Activated CD4-positive, alpha-beta T cell treated with anti-CD3 and anti-CD28 coated beads, Interleukin-2, amount 10 ng/mL, durations not matched to agents 7 days and 5 days (primary cell): ENCODE measurements at regions not wholly inside any gene's neighbourhood (a gene's known extent, or its start where the extent isn't known, plus 50 kb on each side); places are given as distances from the start of the nearest gene placed in this dataset.

Experiments
- CTCF ChIA-PET: fragments of 350-600 bp; sonication (Branson Sonifier 250); formaldehyde crosslinking; loops from one replicate; lab custom pipeline; 2021; ENCODE audit warnings: antibody characterized with exemption; lab: Charles Lee
- POLR2A ChIA-PET: fragments of 350-600 bp; sonication (Branson Sonifier 250); formaldehyde crosslinking; loops from one replicate; lab custom pipeline; 2021; ENCODE audit warnings: antibody characterized with exemption; lab: Charles Lee
- DNase-seq: peaks from one replicate; pipeline ENCODE4 v3.0.0-alpha.2; 2020
- H3K27ac Mint-ChIP-seq: one replicate; pipeline ENCODE4 v1.8.0; 2021; ENCODE audit warnings: mild to moderate bottlenecking, moderate library complexity, mixed read lengths
- H3K27me3 Mint-ChIP-seq: one replicate; pipeline ENCODE4 v1.8.0; 2021; ENCODE audit warnings: mixed read lengths
- H3K36me3 Mint-ChIP-seq: one replicate; pipeline ENCODE4 v1.8.0; 2021; ENCODE audit warnings: low read depth, mixed read lengths
- H3K4me1 Mint-ChIP-seq: one replicate; pipeline ENCODE4 v1.8.0; 2021; ENCODE audit warnings: mixed read lengths
- H3K4me3 Mint-ChIP-seq: one replicate; pipeline ENCODE4 v1.8.0; 2021; ENCODE audit warnings: mild to moderate bottlenecking, moderate library complexity, mixed read lengths
- H3K9me3 Mint-ChIP-seq: one replicate; pipeline ENCODE4 v1.8.0; 2021; ENCODE audit warnings: mixed read lengths

DNA sequence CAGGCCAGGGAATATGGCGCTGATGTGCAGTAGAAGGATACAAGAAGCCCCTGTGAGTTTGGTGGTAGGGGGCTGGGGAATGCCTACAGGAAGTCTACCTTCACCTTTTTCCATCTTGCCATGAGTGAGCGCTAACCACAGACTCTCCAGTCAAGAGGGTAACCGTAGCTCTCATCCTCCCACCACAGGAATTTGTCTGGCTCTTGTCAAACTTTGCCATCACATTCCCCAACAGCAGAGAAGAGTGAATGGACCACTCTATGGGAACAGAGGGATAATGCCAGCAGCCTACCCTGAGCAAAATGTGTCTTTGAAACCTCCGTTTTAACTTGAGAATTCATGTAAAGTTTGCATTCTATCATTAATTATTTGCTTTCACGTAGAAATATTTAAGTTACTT is 168.3 kb downstream of the NRP2 start:
- peaks cover 24% of the 10 kb centered on the region for H3K27me3 Mint-ChIP-seq
- no peaks in the 10 kb centered on the region for H3K9me3 Mint-ChIP-seq
- no peaks in the 10 kb centered on the region for H3K4me1 Mint-ChIP-seq
- CTCF ChIA-PET = no interaction called here
- POLR2A ChIA-PET = no interaction called here
- no peak overlapping the region for H3K4me3 Mint-ChIP-seq
- no peak for DNase-seq
- H3K27ac Mint-ChIP-seq = no peak overlapping the region
- no peaks in the 10 kb centered on the region for H3K36me3 Mint-ChIP-seq

DNA sequence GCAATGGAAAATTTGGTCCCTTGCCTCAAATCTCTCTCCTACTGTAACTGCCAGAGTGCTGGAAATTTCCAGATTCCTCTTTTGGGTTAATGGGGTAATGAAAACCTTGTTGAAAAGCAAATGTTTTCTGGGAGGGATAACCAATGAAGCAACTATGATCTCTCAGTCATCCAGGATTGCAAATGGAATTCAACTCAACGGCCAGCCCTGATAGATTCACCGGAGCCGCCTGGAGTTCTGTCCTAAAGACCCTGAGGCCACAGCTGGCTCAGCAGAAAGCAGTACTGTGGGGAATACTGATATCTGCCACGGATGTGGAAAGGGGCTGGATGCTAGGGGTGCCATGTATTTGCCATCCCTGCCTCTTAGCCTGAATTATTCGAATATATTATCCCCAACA is 167.8 kb downstream of the NRP2 start:
- no peak overlapping the region for H3K27ac Mint-ChIP-seq
- POLR2A ChIA-PET = no interaction called here

DNA sequence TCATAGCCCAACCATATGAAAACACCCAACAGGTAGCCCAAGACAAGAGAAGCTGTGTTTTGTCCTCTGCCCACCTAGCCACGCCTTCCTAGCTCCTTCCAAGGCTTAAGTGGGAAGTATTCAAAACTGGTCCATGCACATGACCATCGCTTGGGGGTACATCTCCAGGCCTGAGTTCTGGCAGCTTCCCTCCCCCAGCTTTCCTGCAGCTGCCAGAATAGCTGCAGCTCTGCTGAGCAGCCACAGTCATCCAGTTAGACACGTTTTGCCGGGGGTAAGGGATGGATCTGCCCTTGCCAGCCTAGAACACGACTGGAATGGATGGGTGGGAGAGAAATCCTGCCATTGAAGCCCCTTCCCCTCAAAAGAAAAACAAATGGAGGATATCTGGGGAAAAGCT is 166.8 kb downstream of the NRP2 start:
- no peak overlapping the region for H3K4me3 Mint-ChIP-seq
- H3K27me3 Mint-ChIP-seq = peaks cover 20% of the 10 kb centered on the region
- ChIA-PET CTCF (interaction anchor here (0.6 kb wide), 1 partner anchor 602 kb away, joined by 3 read pairs; no protein-coding TSS in a partner anchor), POLR2A (no interaction called here)
- H3K4me1 Mint-ChIP-seq = no peaks in the 10 kb centered on the region
- H3K36me3 Mint-ChIP-seq = no peaks in the 10 kb centered on the region
- no peak overlapping the region for H3K27ac Mint-ChIP-seq
- DNase-seq = no peak
- H3K9me3 Mint-ChIP-seq = no peaks in the 10 kb centered on the region

More for the DNA sequence above, 167.8 kb downstream of the NRP2 start:
- no peak overlapping the region for H3K4me3 Mint-ChIP-seq
- DNase-seq = no peak
- H3K4me1 Mint-ChIP-seq = no peaks in the 10 kb centered on the region
- no peaks in the 10 kb centered on the region for H3K9me3 Mint-ChIP-seq
- no peaks in the 10 kb centered on the region for H3K36me3 Mint-ChIP-seq
- H3K27me3 Mint-ChIP-seq = peaks cover 24% of the 10 kb centered on the region
- CTCF ChIA-PET = no interaction called here

DNA sequence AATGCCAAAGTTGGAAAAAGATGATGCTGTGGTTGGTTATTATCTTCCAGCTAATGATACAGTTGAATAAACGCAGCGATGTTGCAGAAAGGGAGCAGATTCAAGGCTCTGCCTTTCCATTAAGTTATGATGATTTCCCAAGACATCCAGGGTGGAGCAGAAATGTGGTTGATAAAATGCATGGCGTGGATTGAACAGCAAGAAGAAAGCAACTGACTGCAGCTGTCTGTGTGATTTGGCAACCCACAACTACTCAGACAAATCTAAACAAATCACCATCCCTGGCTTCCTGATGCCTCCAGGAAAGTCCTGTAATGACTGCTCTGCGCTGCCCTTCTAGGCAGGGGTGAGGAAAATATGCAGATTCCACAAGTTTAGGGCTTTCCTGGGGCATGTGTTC is 166.3 kb downstream of the NRP2 start:
- H3K9me3 Mint-ChIP-seq = no peaks in the 10 kb centered on the region
- peaks cover 16% of the 10 kb centered on the region for H3K27me3 Mint-ChIP-seq
- no peak overlapping the region for H3K27ac Mint-ChIP-seq
- ChIA-PET CTCF (interaction anchor here (0.5 kb wide), 1 partner anchor 259 kb away, joined by 3 read pairs; no protein-coding TSS in a partner anchor), POLR2A (no interaction called here)
- H3K36me3 Mint-ChIP-seq = no peaks in the 10 kb centered on the region
- DNase-seq = no peak
- H3K4me3 Mint-ChIP-seq = no peak overlapping the region
- no peaks in the 10 kb centered on the region for H3K4me1 Mint-ChIP-seq
